CD1c-positive myeloid dendritic cell (primary cell): ENCODE measurements at regions not wholly inside any gene's neighbourhood (a gene's known extent, or its start where the extent isn't known, plus 50 kb on each side); places are given as distances from the start of the nearest gene placed in this dataset.
"Not testable (repeated sequence)": the region's sequence is repeated elsewhere in the genome, so short reads cannot be mapped to it uniquely, and the experiment has no call there.

Experiments used
- DNase-seq: peaks from one replicate; pipeline ENCODE4 v3.0.0-alpha.2; 2016; ENCODE audit errors: extremely low spot score

GRCh38 chr1:219863816-219864215 is 64.5 kb downstream of the SLC30A10 start:
- DNase-seq, result not testable (repeated sequence)

GRCh38 chr1:219862366-219862765 is 66.0 kb downstream of the SLC30A10 start:
- no peak for DNase-seq

- no peak for DNase-seq
Measured at GRCh38 chr1:219858980-219859379, 69.4 kb downstream of the SLC30A10 start.

- DNase-seq, result no peak
Measured at GRCh38 chr1:219847215-219847855, 81.0 kb downstream of the SLC30A10 start.

GRCh38 chr1:219839595-219839994 is 88.8 kb downstream of the SLC30A10 start:
- not testable (repeated sequence) for DNase-seq

- DNase-seq, result no peak
Measured at GRCh38 chr1:219837994-219838294, 90.4 kb downstream of the SLC30A10 start.

GRCh38 chr1:219837274-219837993 is 90.9 kb downstream of the SLC30A10 start:
- peak; percentile 18 for DNase-seq

GRCh38 chr1:219834314-219834917 is 93.9 kb downstream of the SLC30A10 start:
- DNase-seq, result no peak

GRCh38 chr1:219833214-219833815 is 95.0 kb downstream of the SLC30A10 start:
- no peak for DNase-seq

GRCh38 chr1:219826290-219826689 is 102.1 kb downstream of the SLC30A10 start:
- DNase-seq, result no peak

GRCh38 chr1:219825355-219825754 is 103.0 kb downstream of the SLC30A10 start:
- no peak for DNase-seq

GRCh38 chr1:219824338-219824737 is 104.0 kb downstream of the SLC30A10 start:
- no peak for DNase-seq

GRCh38 chr1:219820551-219820950 is 107.8 kb downstream of the SLC30A10 start:
- DNase-seq, result no peak

- DNase-seq, result no peak
Measured at GRCh38 chr1:219817914-219818313, 110.4 kb downstream of the SLC30A10 start.

- DNase-seq, result no peak
Measured at GRCh38 chr1:219813294-219813693, 115.1 kb downstream of the SLC30A10 start.

GRCh38 chr1:219812491-219813203 is 115.7 kb downstream of the SLC30A10 start:
- DNase-seq, result peak; percentile 17

- DNase-seq, result no peak
Measured at GRCh38 chr1:219812086-219812485, 116.3 kb downstream of the SLC30A10 start.

- no peak for DNase-seq
Measured at GRCh38 chr1:219810451-219810850, 117.9 kb downstream of the SLC30A10 start.

- DNase-seq, result no peak
Measured at GRCh38 chr1:219808790-219809189, 119.6 kb downstream of the SLC30A10 start.

GRCh38 chr1:219806642-219807041 is 121.7 kb downstream of the SLC30A10 start:
- DNase-seq, result no peak

- no peak for DNase-seq
Measured at GRCh38 chr1:219806020-219806419, 122.3 kb downstream of the SLC30A10 start.

GRCh38 chr1:219805191-219805590 is 123.2 kb downstream of the SLC30A10 start:
- DNase-seq, result no peak
